ENCODE measurements at regions not wholly inside any gene's neighbourhood (a gene's known extent, or its start where the extent isn't known, plus 50 kb on each side); places are given as distances from the start of the nearest gene placed in this dataset.

- TF ChIP-seq, protein P1, sequence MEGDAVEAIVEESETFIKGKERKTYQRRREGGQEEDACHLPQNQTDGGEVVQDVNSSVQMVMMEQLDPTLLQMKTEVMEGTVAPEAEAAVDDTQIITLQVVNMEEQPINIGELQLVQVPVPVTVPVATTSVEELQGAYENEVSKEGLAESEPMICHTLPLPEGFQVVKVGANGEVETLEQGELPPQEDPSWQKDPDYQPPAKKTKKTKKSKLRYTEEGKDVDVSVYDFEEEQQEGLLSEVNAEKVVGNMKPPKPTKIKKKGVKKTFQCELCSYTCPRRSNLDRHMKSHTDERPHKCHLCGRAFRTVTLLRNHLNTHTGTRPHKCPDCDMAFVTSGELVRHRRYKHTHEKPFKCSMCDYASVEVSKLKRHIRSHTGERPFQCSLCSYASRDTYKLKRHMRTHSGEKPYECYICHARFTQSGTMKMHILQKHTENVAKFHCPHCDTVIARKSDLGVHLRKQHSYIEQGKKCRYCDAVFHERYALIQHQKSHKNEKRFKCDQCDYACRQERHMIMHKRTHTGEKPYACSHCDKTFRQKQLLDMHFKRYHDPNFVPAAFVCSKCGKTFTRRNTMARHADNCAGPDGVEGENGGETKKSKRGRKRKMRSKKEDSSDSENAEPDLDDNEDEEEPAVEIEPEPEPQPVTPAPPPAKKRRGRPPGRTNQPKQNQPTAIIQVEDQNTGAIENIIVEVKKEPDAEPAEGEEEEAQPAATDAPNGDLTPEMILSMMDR (IDR thresholded peaks at IDR 0.05): no peak
- DNase-seq: no peak
- ATAC-seq: no peak
Observed at GRCh38 chr11:69243496-69244200, 50.3 kb upstream of the MYEOV start.

More at GRCh38 chr11:69243496-69244200, 50.3 kb upstream of the MYEOV start:
- H3K4me1 ChIP-seq (ENCODE audit: low read depth): no peaks in the 10 kb centered on the region
- no peak overlapping the region for H3K4me3 ChIP-seq
- intact Hi-C loops (cut with DNase I, micrococcal nuclease): no loop called here
- H3K36me3 ChIP-seq (ENCODE audit: low read depth): no peaks in the 10 kb centered on the region
- no peaks in the 10 kb centered on the region for H3K9me3 ChIP-seq
